ENCODE measurements at regions not wholly inside any gene's neighbourhood (a gene's known extent, or its start where the extent isn't known, plus 50 kb on each side); places are given as distances from the start of the nearest gene placed in this dataset.
A peak's percentile ranks its signal among the peaks of the same experiment; 100 is the strongest.
"Not testable (repeated sequence)": the region's sequence is repeated elsewhere in the genome, so short reads cannot be mapped to it uniquely, and the experiment has no call there.

GRCh38 chr13:78121459-78122348, 203.1 kb upstream of the EDNRB start:
- Mint-ChIP-seq H3K36me3 (ENCODE audit: low read depth) (no peaks in the 10 kb centered on the region), H3K27ac (peak overlapping the region in 2 of 3 experiments; percentile 21 to 61), H3K9me3 (no peaks in the 10 kb centered on the region), H3K4me3 (peak overlapping the region in 2 of 3 experiments; percentile 11 to 17), H3K27me3 (ENCODE audit: low read depth) (peaks cover 6% of the 10 kb centered on the region), H3K4me1 (peaks cover 8% of the 10 kb centered on the region)
- peak; percentile 85 to 87 (median 87) for TF ChIP-seq CTCF (IDR thresholded peaks at IDR 0.05; ENCODE audit: unreplicated experiment in 3 of 3)

- TF ChIP-seq CTCF (IDR thresholded peaks at IDR 0.05; ENCODE audit: unreplicated experiment in 3 of 3) = no peak
- H3K4me1 Mint-ChIP-seq = peaks cover 8% of the 10 kb centered on the region
- peaks cover 6% of the 10 kb centered on the region for H3K27me3 Mint-ChIP-seq (ENCODE audit: low read depth)
- H3K27ac Mint-ChIP-seq = peak overlapping the region; percentile 21 to 61 (median 37)
- H3K36me3 Mint-ChIP-seq (ENCODE audit: low read depth) = no peaks in the 10 kb centered on the region
- H3K9me3 Mint-ChIP-seq = no peaks in the 10 kb centered on the region
- H3K4me3 Mint-ChIP-seq = no peak overlapping the region
Measured at GRCh38 chr13:78121001-78121400, 202.4 kb upstream of the EDNRB start.

- H3K9me3 Mint-ChIP-seq; H3K36me3 Mint-ChIP-seq (ENCODE audit: low read depth); H3K4me3 Mint-ChIP-seq; H3K27me3 Mint-ChIP-seq (ENCODE audit: low read depth); H3K4me1 Mint-ChIP-seq: not testable (repeated sequence)
- peak overlapping the region in 1 of 3 experiments; percentile 12 for H3K27ac Mint-ChIP-seq
Measured at GRCh38 chr13:78120144-78120543, 201.5 kb upstream of the EDNRB start.

- not testable (repeated sequence) for H3K36me3 Mint-ChIP-seq (ENCODE audit: low read depth); H3K27ac Mint-ChIP-seq; H3K4me1 Mint-ChIP-seq; H3K27me3 Mint-ChIP-seq (ENCODE audit: low read depth); H3K4me3 Mint-ChIP-seq
- H3K9me3 Mint-ChIP-seq = peaks cover 29% of the 10 kb centered on the region
Measured at GRCh38 chr13:78117070-78117469, 198.4 kb upstream of the EDNRB start.

GRCh38 chr13:78105656-78106055, 187.0 kb upstream of the EDNRB start:
- Mint-ChIP-seq H3K4me3 (no peak overlapping the region), H3K27ac (no peak overlapping the region), H3K4me1 (peaks cover 3% of the 10 kb centered on the region), H3K27me3 (ENCODE audit: low read depth) (no peaks in the 10 kb centered on the region), H3K9me3 (peaks cover 2% of the 10 kb centered on the region), H3K36me3 (ENCODE audit: low read depth) (no peaks in the 10 kb centered on the region)
- TF ChIP-seq CTCF (IDR thresholded peaks at IDR 0.05; ENCODE audit: unreplicated experiment in 3 of 3) = no peak

- Mint-ChIP-seq H3K4me3 (no peak overlapping the region), H3K27ac (no peak overlapping the region), H3K4me1 (peaks cover 3% of the 10 kb centered on the region), H3K36me3 (ENCODE audit: low read depth) (no peaks in the 10 kb centered on the region), H3K27me3 (ENCODE audit: low read depth) (no peaks in the 10 kb centered on the region), H3K9me3 (no peaks in the 10 kb centered on the region)
- TF ChIP-seq CTCF (IDR thresholded peaks at IDR 0.05; ENCODE audit: unreplicated experiment in 3 of 3) = no peak
Measured at GRCh38 chr13:78103936-78104335, 185.3 kb upstream of the EDNRB start.

GRCh38 chr13:78102741-78103140, 184.1 kb upstream of the EDNRB start:
- H3K27me3 Mint-ChIP-seq (ENCODE audit: low read depth) = no peaks in the 10 kb centered on the region

More at GRCh38 chr13:78102741-78103140, 184.1 kb upstream of the EDNRB start:
- peaks cover 3% of the 10 kb centered on the region for H3K4me1 Mint-ChIP-seq
- no peak overlapping the region for H3K4me3 Mint-ChIP-seq
- no peak overlapping the region for H3K27ac Mint-ChIP-seq
- no peak for TF ChIP-seq CTCF (IDR thresholded peaks at IDR 0.05; ENCODE audit: unreplicated experiment in 3 of 3)
- H3K36me3 Mint-ChIP-seq (ENCODE audit: low read depth) = no peaks in the 10 kb centered on the region
- H3K9me3 Mint-ChIP-seq = peaks cover 1% of the 10 kb centered on the region

All from nephron (organoid).